ENCODE measurements at regions not wholly inside any gene's neighbourhood (a gene's known extent, or its start where the extent isn't known, plus 50 kb on each side); places are given as distances from the start of the nearest gene placed in this dataset.

DNA sequence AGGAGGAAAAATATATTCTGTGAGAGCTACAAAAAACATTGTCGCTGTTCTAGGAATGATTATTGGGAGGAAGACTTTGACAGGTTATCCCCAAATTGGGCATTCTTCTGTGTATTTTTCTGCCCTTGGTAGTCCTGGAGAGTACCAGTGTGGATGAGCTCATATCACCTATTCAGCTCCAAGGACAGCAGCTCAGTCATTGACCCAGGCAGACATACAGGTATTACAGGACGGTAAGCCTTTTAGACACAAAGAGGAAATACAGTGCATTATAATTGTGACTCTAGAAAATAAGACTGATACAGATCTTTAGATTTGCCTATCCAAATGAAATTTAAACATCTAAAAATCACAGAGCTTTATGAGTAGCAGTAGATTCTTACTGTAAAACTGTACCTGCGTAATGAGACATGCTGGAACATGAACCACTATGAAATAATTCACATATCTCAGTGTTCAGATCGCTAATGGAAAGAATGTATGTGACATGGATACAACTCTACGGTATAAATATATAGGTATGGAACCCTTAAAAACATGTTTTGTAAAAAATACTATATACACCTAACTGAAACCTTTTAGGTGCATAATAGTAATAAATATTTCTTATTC lies 56.0 kb downstream of the PLK2 start:
- no peak for DNase-seq

DNA sequence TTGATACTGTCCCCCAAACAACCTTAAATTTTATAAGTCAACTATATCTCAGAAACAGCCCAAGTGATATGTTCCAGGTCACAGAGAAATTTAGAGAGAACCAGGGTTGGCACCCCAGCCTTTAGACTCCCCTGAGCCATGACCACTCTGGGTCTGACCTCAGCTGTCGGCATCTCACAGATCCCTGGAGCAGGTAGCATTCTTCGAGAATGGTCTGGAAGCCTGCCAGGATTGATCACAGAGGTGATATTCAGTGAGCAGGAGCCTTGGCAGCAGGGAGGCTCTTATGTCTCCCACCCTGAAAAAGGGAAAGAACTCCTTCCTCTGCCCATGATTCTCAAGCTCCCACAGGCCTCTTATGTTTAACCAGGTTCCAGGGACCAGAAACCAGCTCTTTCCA lies 58.2 kb downstream of the PLK2 start:
- DNase-seq = no peak

DNA sequence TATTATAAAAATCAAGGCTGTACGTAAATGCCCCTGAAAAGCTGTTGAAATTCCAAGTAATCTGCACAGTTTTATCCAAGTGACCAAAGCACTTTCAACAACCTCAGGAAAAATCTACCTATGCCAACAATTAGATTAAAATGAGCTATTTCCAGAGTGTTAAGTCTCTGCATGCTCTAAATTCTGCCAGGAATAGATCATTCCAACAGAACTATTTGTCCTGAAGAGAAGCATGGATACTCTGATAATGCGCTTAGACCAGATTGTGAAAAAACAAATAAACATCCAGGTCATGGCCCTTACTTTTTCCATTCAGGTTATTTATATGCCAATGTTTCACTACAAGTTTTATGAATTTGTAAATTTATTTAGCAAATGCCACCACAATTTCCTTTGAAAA lies 59.1 kb downstream of the PLK2 start:
- no peak for DNase-seq

DNA sequence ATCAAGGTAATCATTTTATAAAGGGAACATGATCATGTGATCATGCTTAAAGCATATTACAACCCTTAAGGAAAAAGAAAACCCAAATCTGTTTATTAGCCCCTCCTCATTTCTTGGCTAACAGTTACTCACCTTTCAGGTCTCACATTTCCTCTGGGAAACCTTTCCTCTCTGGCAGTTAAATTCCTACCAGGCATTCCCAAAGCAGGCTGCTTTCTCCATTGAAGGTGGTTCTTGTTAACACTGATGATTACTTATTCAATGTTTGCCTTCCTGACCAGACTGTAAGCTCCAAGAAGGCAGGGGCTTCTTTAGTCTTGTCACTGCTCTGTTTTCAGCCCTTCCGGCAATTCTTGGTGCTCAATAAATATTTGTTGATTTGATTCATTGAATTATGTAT lies 59.9 kb downstream of the PLK2 start:
- DNase-seq = no peak

DNA sequence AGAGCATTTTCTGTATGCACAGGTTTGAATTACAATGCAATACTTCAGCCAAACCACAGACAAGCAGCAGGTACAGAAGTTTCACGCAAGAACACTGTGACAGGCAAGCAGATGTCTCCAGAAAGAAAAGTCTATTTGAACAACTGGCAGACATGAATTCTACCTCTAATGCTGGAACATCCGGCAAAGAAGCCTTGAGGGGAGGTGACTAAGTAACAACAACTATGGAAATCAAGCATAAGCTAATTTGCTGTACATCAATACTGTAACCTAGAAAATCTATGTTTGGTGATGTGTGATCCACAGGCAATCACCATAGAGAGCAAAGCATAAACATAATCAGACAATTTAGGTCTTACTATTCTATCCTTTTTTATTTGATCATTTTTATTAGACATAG lies 65.5 kb downstream of the PLK2 start:
- no peak for DNase-seq

DNA sequence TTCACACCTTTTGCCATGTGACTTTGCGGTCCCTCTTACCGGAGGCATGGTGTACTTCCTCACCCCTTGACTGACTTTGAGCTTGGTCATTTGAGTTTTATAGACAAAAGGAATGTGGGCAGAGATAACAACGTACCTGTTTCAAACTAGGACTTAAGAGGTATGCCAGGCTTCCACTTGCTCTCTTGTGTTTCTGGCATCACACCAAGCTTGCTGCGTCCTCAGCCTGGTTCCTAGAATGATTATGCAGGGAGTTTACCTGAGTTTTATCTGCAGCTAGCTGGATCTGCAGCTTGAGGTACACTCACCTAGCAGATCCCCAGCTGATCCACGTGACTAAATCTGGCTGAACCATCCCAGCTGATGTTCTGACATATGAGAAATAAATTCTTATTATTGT lies 66.2 kb downstream of the PLK2 start:
- DNase-seq = no peak

DNA sequence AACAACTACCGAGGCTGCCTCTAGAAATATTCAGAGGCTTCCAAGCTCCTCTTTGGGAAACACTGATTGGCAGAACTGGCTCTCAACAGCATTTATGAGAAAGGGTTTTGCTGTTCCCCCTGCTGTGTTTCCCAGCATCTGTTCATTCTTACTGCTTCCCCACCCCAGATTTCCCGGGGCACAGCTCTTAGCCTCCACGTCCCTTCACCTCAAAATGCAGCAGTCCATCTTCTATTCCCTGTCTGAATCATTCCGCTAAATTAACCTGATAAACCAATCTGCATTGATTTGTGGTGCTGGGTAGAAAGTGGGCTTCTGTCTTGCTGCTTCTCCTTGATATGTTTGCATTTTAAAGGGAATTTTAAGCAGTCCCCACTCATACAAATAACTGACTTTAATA lies 67.4 kb downstream of the PLK2 start:
- no peak for DNase-seq

DNA sequence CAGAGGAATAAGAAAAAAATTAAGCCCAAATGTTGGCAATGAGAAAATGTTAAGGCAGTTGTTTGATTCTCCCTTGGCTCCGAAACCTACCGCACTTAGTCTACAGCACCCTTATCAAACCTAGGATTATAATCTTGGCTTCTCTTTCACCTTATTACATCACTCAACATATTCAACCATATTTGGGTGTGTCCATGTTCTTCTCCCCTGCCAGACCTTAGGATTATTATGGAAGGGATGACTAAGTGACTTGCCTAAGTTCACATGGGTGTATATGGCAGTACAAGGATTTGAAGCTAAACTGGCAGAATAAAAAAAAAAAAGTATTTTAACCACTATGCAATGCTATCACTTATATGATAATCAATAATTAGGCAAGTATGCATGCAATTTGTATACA lies 76.4 kb downstream of the PLK2 start:
- no peak for DNase-seq

DNA sequence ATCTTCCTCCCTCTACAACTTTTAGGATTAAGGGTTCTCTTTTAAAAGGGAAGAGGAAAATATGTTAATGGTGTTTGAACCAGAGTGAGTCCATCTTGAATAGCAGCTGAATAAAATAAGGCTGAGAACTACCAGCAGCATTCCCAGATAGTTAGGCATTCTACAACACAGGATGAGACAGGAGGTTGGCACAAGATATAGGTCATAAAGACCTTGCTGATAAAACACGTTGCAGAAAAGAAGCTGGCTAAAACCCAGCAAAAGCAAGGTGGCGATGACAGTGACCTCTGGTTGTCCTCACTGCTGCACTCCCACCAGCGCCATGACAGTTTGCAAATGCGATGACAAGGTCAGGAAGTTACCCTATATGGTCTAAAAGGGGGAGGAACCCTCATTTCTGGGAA lies 77.8 kb downstream of the PLK2 start:
- DNase-seq = no peak

DNA sequence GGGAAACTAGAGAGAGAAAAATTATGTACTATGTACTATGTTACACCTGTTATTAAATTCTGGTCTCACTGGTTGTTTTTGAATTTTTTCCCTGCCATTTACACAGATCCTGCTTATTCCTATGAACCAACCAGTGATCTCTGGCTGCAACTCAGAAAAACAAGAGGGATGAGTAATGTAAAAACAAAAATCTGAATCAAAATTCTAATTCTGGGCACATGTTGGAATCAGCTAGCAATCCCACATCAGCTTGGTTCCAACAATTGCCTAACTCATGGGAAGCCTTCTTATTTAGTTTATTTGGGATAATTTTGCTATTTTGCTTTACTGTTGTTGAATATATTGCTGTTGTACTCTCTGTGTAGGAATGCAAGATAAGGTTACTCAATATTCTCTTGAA lies 78.3 kb downstream of the PLK2 start:
- DNase-seq = no peak

DNA sequence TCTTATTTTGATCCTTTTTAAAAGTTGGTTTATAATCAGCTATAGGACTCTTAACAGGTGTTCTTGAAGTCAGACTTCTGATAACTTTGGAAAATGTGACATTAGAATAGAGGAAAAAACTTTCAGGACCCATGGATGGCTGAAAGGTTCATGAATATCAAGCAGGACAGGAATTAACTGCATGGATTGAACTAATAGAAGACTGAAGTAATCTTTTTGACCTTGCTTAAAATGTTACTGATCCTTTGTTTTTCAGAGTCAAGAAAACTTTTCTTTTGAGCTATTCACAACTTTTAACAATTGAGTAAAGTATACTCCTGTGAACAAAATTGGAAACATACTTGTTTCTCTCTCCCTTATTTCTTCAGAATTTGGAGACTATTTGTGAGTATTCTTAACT lies 79.2 kb downstream of the PLK2 start:
- no peak for DNase-seq

DNA sequence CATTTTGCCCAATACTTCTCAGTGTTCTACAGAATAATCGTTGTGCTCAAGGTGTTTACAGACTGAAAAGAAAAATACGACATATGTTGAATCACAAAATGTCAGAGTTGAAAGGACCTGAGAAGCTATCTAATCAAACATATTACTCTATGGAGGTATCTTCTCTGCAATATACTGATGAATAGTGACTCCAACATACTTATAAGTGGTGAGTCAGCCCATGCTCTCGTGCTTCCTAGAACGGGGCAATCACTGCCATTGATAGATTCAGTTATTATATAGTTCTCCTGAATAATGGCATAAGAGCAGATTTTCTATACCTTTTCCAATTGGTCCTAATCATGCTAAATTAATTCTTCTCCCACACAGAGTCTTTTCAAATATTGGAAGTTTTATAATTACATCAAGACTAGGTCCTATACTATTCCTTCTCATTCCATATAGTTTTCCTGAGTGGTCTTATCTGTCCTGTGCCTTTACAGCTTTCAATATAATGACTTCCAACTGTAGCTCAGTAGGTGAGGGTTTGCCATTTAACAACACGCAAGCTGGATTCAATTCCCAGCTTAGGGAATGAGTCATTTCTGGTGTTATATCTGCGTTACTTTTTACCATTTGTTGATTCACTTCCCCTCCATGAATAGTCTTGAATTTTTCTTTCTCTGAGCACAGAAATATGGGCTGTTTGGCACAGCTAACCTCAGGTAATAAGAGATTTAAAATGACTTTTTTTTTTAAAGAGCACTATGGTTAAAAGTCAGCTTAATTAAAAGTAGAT lies 81.1 kb downstream of the PLK2 start:
- DNase-seq = no peak

DNA sequence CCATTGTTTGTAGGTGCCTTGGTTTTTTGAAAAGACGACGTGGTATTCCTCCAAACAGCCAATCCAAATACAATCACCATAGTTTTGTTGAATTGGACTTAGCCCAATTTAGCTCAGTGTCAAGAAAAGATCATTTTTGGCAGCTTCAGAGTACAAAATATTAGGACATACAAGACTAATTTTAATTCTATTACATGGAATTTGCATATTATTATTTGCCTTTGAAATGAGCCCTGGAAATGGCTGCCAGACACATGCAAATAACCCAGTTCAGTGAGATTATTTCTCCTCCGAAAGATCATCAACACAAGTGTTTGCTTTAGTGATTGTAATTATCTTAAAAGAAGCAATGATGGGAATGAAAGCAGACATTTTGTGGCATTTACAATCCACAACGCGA lies 89.3 kb downstream of the PLK2 start:
- DNase-seq = no peak

DNA sequence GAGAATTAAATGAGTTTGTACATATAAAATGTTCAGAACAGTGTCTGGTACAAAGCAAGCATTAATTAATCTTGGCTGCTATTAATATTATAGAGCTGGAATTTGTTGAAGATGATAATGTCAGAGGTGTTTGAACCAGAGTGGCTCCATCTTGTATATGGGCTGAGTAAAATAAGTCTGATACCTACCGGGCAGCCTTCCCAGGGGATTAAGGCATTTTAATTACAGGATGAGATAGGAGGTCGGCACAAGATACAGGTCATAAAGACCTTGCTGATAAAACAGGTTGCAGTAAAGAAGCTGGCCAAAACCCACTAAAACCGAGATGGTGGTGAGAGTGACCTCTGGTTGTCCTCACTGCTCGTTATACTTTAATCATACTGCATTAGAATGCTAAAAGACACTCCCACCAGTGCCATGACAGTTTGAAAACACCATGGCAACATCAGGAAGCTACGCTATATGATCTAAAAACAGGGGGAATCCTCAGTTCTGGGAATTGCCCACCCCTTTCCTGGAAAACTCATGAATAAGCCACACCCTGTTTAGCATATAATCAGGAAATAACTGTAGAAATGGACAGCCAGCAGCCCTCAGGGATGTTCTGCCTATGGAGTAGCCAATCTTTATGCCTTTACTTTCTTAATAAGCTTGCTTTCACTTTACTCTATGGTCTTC lies 90.2 kb downstream of the PLK2 start:
- DNase-seq = no peak

DNA sequence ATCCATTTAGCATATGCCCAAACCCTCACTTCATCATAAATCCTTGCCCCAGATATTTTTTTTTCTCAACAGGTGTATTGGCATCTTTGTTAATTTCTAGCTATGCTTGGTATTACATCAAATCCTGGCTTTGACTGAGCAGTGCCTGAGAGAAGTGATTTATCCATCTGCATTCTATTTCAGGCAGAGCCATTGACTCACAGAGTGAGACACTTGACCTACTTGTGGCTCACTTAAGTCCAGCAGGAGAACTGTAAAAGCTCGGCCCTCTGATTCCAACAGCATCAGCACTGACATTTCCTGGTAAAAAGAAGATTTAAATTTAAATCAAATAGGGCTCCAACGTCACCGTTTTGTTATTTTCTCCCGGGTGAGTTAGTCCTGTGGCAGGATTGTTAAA lies 93.4 kb downstream of the PLK2 start:
- DNase-seq = no peak

DNA sequence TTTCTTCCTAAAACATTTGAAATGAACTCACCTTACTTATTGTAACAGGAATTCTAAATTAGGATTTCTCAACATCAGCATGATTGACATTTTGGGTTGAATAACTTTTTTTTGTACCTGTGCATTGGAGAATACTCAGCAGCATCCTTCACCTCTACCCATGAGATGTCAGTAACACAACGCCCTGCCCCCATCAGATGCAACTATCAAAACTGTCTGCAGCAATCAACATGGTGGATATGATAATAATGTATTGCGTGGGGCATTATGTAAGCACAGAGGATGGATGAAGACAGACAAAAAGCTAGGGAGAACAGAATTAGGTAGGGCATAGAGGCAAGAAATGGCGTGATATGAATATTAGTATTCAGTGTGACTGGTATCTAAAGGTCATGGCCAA lies 94.1 kb downstream of the PLK2 start:
- no peak for DNase-seq

DNA sequence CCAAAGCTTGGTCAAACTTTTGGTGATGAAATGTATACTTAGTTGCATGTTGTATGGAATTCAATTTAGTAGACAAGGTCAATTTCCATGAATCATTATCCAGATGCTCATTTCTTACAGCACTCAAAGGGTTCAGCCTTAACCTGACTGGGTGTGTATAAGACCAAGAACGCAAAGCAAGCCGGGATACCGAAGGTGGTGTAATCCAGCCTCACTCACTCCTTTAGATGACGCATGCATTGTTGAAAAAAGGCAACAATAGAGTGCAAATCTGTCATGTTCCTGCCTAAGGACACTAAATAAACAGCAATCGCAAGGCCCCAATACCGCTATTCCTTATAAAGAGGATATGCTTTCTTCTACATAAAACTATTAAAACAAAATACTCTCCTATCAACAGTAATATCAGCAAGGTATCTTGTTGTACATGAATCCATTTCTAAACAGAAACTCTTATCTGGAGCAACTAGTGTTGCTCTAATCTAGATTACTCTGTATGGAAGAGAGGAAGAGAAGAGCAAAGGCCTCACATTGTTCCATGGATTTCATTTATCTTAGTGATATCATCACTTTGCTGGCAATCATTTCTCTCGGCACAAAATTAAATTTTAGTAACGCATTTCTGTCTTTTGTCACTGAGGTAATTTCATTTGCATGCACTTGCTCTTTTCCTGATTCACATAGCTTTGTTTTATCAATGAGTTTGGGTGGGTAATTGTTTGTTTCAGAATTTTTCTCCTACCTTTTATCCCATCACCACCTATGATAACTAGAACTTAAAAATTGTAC lies 96.2 kb downstream of the PLK2 start:
- no peak for DNase-seq

DNA sequence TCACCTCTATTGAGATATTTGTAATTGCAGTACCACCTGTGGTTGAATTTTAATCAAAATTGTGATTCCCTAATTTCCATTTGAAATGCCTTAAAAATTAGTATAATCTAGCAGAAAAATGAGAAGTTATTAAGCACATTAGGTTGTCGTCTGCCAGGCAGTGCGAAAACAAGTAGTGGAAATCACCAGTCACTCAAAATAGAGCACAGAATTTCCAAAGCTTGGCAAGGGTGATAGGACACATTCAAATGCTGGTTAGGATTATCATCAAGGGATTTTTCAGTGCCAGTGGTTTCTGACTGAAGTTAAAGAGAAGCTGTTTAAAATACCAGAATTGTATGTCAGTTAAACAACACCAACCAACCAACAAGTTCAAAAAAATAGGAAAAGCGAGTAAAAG lies 97.8 kb downstream of the PLK2 start:
- DNase-seq = no peak

DNA sequence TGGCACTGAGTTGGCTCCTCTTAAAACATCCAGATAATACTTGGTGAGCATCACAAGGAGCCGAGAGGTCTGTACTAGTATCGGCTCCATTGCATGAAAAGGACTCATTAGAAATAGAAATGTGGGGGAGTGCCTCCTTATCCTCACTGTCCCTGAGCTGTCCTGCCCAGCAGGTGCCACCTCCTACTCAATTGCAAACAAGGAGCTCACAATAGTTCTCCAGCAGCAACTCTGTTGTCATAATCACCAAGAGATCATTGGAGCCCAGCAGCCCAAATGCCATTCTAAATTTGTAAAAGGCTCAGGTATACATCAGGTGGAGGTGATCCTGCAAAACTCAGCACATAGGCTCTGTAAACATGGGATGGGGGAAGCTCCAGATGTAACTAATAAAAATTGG lies 99.1 kb downstream of the PLK2 start:
- DNase-seq = no peak

DNA sequence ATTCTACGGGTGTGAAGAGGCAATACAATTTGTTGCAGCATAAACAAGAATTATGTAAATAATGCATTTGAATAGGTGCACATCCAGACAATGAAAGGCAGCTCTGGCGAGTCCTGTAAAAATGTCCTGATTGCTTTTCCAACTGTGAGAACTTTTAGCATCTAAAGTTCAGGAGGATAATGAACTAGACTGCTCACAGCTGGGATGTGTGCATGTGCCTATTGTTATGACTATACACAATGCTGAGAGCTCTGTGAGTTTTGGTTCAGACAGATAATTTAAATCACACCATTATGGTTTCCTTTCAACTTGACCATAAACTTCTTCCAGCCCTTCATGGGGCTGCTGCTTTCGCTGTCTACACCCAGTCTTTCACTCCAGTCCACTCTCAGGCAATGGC lies 99.9 kb downstream of the PLK2 start:
- DNase-seq = no peak

DNA sequence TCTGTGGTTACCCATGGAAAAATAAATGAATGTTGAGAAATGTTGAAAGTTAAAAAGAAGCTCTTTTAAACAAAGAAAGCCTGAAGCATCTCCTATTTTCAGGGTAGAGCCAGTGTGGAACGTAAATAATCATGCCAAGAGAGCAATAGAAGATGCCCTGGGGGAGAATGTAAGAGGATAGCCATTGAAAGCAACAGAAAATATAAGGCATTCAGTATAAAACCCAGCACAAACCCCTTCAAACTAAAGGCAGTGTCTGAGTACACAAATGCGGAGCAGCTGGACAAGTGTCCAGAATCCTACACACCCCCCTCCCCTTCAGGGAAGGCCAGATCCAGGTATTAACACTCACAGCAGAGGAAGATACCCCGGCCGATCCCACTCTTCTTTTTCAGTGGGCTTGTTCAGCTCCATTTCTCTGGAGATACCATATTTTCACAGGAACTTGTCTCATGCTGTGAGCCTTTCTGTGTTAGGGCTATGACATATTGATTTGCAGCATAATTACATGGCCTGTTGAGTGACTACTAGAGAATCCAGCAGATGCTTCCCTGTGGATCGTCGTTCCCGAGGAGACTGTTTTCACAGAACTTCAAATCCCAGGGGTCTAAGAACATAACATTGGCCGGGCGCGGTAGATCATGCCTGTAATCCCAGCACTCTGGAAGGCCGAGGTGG lies 101.2 kb downstream of the PLK2 start:
- DNase-seq = no peak

DNA sequence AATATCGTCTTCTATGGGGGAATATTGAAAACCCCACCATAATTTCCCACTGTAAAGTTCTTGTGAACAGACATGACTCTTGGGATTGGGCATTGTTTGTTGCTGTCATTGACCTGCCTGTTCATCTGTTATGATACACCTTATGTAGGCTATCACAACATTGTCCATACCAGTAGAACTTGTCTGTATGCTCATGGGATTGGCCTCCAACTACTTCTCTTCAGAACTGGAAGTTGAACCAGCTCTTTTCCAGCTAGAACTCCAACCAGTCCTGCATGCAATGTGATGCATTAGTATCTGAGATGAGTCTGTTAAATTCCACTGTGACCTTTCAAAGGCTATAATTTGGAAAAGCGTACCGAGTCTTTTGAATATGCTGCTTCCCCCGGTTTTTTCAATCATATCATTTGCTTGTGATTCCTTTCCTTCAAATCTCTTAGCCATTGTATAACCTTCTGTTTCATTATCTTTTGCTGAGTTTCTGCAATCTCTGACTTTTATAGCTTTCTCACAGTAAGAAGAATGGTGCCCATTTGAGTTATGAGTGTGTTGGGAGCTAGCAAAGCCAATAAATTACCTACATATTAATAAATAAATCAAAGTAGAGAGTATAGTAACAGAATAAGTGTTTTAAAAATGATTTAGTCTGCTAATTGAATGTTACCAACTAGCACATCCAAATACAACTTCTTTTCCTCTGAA lies 101.9 kb downstream of the PLK2 start:
- no peak for DNase-seq
